ENCODE measurements at regions not wholly inside any gene's neighbourhood (a gene's known extent, or its start where the extent isn't known, plus 50 kb on each side); places are given as distances from the start of the nearest gene placed in this dataset.

DNA sequence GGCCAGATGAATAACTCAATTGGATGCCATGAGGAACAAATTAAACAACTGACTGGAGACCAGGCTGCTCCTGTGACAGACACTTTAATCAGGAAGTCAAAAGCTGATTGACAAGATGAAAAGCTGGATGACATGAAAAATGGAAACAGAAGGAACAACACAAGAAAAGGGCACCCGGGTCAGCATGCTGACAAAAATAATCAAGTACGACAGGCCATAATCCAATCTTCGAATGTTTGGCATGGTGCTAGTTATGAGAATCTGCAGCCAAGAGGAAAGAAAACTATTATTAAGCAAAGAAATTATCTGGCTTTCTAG is 544.7 kb downstream of the ETNK1 start:
- H3K4me3 ChIP-seq (ENCODE audit: low read length), result no peak overlapping the region
- no peaks in the 10 kb centered on the region for H3K27me3 Mint-ChIP-seq (ENCODE audit: low read depth in 2 of 2)
- no peaks in the 10 kb centered on the region for H3K27me3 ChIP-seq (ENCODE audit: control insufficient read depth, insufficient read depth, low read length)
- H3K9me3 Mint-ChIP-seq, result peaks cover 11 to 15% of the 10 kb centered on the region in 2 donors
- intact Hi-C loops (cut with micrococcal nuclease), result no loop called here
- H3K4me1 Mint-ChIP-seq, result no peaks in the 10 kb centered on the region
- no peak overlapping the region for H3K27ac ChIP-seq (ENCODE audit: low read length)
- no peak for DNase-seq
- no peaks in the 10 kb centered on the region for H3K36me3 ChIP-seq (ENCODE audit: control insufficient read depth, insufficient read depth, low read length)
- no peaks in the 10 kb centered on the region for H3K36me3 Mint-ChIP-seq
- ATAC-seq, result no peak
- no peaks in the 10 kb centered on the region for H3K9me3 ChIP-seq (ENCODE audit: control insufficient read depth, insufficient read depth, low read length)
- H3K4me1 ChIP-seq (ENCODE audit: control insufficient read depth, insufficient read depth, low read length), result no peaks in the 10 kb centered on the region
- H3K4me3 Mint-ChIP-seq, result no peak overlapping the region
- 88% methylated on average over 3 of the region's 3 CpGs for WGBS (ENCODE audit: insufficient coverage)
- TF ChIP-seq, protein P1, sequence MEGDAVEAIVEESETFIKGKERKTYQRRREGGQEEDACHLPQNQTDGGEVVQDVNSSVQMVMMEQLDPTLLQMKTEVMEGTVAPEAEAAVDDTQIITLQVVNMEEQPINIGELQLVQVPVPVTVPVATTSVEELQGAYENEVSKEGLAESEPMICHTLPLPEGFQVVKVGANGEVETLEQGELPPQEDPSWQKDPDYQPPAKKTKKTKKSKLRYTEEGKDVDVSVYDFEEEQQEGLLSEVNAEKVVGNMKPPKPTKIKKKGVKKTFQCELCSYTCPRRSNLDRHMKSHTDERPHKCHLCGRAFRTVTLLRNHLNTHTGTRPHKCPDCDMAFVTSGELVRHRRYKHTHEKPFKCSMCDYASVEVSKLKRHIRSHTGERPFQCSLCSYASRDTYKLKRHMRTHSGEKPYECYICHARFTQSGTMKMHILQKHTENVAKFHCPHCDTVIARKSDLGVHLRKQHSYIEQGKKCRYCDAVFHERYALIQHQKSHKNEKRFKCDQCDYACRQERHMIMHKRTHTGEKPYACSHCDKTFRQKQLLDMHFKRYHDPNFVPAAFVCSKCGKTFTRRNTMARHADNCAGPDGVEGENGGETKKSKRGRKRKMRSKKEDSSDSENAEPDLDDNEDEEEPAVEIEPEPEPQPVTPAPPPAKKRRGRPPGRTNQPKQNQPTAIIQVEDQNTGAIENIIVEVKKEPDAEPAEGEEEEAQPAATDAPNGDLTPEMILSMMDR (IDR thresholded peaks at IDR 0.05), result no peak
- H3K27ac Mint-ChIP-seq, result no peak overlapping the region

DNA sequence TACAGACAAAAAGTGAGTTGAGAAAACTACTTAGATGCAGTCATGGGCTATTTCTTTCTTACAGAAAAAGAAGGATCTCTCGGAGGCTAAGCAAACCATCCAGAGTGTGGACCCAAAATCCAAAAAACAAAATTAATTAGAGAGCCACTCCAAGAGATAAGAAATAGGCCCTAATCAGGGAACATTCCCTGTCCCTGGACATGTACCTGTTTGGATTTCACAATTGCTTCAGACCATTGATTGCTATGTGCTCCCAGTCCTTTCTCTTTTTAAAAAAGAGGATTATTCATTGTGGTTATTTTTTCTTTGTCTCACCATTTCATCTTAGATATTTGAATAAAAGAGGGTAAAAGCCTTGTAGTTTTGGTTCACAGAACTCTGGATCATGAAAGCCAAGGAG is 549.9 kb downstream of the ETNK1 start:
- DNase-seq, result no peak
- no peaks in the 10 kb centered on the region for H3K27me3 ChIP-seq (ENCODE audit: control insufficient read depth, insufficient read depth, low read length)
- WGBS (ENCODE audit: insufficient coverage), result 38% methylated on average over 1 of the region's 1 CpG
- Mint-ChIP-seq H3K27ac (no peak overlapping the region), H3K4me1 (no peaks in the 10 kb centered on the region), H3K9me3 (peaks cover 5 to 10% of the 10 kb centered on the region in 2 donors), H3K27me3 (ENCODE audit: low read depth in 2 of 2) (no peaks in the 10 kb centered on the region), H3K4me3 (no peak overlapping the region), H3K36me3 (no peaks in the 10 kb centered on the region)
- H3K27ac ChIP-seq (ENCODE audit: low read length), result no peak overlapping the region
- TF ChIP-seq, protein P1 (IDR thresholded peaks at IDR 0.05), result no peak
- H3K4me1 ChIP-seq (ENCODE audit: control insufficient read depth, insufficient read depth, low read length), result no peaks in the 10 kb centered on the region
- H3K9me3 ChIP-seq (ENCODE audit: control insufficient read depth, insufficient read depth, low read length), result no peaks in the 10 kb centered on the region
- H3K4me3 ChIP-seq (ENCODE audit: low read length), result no peak overlapping the region
- H3K36me3 ChIP-seq (ENCODE audit: control insufficient read depth, insufficient read depth, low read length), result no peaks in the 10 kb centered on the region
- ATAC-seq, result no peak
- intact Hi-C loops (cut with micrococcal nuclease), result no loop called here

DNA sequence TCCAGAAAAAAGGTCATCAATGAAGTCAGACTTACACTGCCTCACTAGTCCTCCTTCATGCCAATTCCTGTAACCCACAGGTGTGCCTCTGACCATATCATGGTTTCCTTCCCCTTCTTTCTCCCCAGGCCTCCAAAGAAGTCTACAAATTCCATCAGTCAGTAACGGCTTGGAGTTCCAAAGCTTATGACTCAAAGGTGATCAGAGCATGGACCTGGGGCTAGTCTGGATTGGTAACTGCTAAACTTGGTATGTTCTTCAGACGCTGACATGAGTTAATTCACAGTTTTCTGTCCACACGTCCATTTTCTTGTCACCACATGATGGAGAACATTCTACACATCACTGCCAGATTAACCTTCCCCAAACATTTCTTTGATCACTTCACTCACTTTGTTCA is 560.4 kb downstream of the ETNK1 start:
- Mint-ChIP-seq H3K4me3 (no peak overlapping the region), H3K9me3 (peaks cover 2 to 3% of the 10 kb centered on the region in 2 donors), H3K27me3 (ENCODE audit: low read depth in 2 of 2) (no peaks in the 10 kb centered on the region), H3K4me1 (no peaks in the 10 kb centered on the region), H3K27ac (no peak overlapping the region), H3K36me3 (no peaks in the 10 kb centered on the region)
- TF ChIP-seq, protein P1 (IDR thresholded peaks at IDR 0.05), result no peak
- intact Hi-C loops (cut with micrococcal nuclease), result no loop called here
- Histone ChIP-seq H3K27me3 (ENCODE audit: control insufficient read depth, insufficient read depth, low read length) (no peaks in the 10 kb centered on the region), H3K4me3 (ENCODE audit: low read length) (no peak overlapping the region), H3K9me3 (ENCODE audit: control insufficient read depth, insufficient read depth, low read length) (no peaks in the 10 kb centered on the region), H3K27ac (ENCODE audit: low read length) (no peak overlapping the region), H3K4me1 (ENCODE audit: control insufficient read depth, insufficient read depth, low read length) (no peaks in the 10 kb centered on the region), H3K36me3 (ENCODE audit: control insufficient read depth, insufficient read depth, low read length) (no peaks in the 10 kb centered on the region)
- 83% methylated on average over 3 of the region's 3 CpGs for WGBS (ENCODE audit: insufficient coverage)
- ATAC-seq (no peak), DNase-seq (no peak)

DNA sequence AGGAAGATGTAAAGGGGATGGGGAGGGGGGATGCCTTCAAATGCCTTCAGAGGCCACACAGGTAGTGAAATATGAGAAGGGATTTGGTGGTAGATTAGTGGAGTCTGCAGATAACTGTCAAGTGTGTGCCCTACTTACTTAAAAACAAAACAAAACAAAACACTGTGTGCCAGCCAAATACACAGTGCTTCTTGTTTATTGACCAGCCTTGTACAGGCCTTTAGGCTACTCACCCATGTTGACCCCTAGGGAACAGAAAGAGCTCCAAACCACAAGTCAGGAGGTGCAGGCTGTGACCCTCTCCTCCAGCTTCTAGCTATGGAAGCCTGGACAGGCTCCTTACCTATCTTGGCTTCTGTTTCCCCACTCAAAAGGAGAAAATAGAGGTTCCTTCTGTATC is 562.0 kb downstream of the ETNK1 start:
- no peaks in the 10 kb centered on the region for H3K9me3 ChIP-seq (ENCODE audit: control insufficient read depth, insufficient read depth, low read length)
- DNase-seq, result no peak
- no peak overlapping the region for H3K4me3 ChIP-seq (ENCODE audit: low read length)
- Mint-ChIP-seq H3K9me3 (peaks cover 0 to 2% of the 10 kb centered on the region in 2 donors), H3K36me3 (no peaks in the 10 kb centered on the region), H3K27ac (no peak overlapping the region), H3K27me3 (ENCODE audit: low read depth in 2 of 2) (no peaks in the 10 kb centered on the region), H3K4me1 (no peaks in the 10 kb centered on the region), H3K4me3 (no peak overlapping the region)
- intact Hi-C loops (cut with micrococcal nuclease), result no loop called here
- no peak for ATAC-seq
- no peaks in the 10 kb centered on the region for H3K4me1 ChIP-seq (ENCODE audit: control insufficient read depth, insufficient read depth, low read length)
- TF ChIP-seq, protein P1 (IDR thresholded peaks at IDR 0.05), result no peak
- H3K27me3 ChIP-seq (ENCODE audit: control insufficient read depth, insufficient read depth, low read length), result no peaks in the 10 kb centered on the region
- H3K27ac ChIP-seq (ENCODE audit: low read length), result no peak overlapping the region
- no peaks in the 10 kb centered on the region for H3K36me3 ChIP-seq (ENCODE audit: control insufficient read depth, insufficient read depth, low read length)
